GM21515 (cell line): ENCODE measurements at regions not wholly inside any gene's neighbourhood (a gene's known extent, or its start where the extent isn't known, plus 50 kb on each side); places are given as distances from the start of the nearest gene placed in this dataset.

Experiments used
- ATAC-seq: cut with Tn5 transposase; IDR thresholded peaks from one replicate; pipeline ENCODE4 v1.9.1; 2021; ENCODE audit not compliant: unreplicated experiment

DNA sequence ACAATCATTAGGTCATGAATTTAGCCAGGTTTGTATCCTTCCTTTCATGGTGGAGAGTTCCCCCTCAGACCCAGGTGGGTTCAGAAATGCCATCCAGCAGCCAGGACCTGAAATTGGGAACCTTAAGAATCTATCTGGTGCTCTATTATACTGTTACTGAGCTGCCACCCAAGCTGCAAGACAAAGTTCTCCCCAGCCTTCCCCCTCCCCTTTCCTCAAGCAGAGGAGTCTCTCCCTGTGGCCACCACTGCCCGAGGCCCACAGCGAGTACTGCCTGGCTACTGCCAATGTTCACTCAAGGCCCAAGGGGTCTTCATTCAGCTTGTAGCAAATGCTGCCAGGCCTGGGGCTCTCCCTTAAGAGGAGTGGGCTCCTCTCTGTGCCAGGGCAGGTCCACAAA, 133.8 kb downstream of the TMEM38B start:
- ATAC-seq, result no peak

DNA sequence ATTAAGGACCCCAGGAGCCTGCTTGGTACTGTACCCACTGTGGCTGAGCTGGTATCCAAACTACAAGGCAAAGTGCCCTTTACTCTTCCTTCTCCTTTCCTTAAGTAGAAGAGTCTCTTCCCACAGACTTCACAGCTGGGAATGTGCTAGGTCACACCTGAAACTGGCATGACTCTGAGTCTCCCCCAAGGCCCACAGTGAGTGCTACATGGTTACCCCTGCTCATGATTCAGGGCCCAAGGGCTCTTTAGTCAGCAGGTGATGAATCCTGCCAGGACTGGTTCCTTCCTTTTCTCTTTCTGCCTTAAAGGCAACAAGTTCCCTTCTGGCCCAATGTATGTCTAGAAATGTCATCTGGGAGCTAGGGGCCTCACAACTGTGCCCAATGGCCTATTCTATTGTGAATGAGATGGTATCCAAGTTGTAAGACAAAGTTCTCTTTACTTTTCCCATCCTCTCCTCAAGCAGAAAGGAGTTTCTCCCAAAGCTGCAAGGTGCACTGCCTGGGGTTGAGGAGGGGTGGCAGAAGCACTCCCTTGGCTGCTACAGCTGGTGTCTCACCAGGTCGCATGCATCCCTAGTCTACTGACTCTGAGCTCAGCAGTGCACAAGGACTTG, 134.4 kb downstream of the TMEM38B start:
- no peak for ATAC-seq

DNA sequence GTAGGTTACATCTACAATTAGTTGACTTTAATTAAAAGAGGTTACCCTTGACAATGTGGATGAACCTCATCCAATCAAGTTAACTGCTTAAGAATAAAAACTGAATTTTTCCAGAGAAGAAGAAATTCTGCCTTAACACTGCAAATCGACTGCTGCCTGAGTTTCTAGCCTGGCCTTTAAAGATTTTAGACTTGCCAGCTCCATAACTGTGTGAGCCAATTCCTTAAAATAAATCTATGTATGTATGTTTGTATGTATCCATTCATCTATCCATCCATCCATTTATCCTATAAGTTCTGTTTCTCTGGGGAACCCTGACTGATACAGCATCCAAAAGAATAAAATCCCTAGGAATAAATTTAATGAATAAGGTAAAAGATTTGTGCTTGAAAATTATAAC, 136.1 kb downstream of the TMEM38B start:
- no peak for ATAC-seq

DNA sequence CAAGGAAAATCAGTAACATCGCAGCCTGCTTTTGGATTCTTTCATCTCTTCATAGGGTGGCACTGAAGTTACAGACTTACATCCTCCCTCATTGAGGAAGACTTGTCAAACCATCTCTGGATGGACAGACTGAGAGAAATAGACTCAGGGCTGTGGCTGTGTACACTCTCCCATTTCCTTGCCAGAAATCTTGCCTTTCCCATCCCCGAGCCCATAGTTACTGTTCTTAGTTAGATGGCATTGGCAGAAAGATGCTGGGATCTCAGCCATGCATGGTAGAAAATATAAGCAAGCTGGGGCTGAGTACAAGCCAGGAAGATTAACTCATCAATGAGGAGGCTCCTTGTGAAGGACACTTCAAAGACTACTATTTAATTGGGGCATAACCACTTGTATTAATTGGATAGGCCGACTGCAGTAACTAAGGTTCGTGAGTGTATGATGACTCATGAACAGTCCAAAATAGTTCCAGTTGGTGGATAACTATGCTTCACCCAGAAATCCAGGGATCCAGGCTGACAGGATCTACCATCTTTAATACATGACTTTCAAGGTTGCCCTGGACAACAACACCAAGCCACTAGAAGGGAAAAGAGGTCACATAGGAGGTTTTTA, 137.9 kb downstream of the TMEM38B start:
- ATAC-seq, result no peak

DNA sequence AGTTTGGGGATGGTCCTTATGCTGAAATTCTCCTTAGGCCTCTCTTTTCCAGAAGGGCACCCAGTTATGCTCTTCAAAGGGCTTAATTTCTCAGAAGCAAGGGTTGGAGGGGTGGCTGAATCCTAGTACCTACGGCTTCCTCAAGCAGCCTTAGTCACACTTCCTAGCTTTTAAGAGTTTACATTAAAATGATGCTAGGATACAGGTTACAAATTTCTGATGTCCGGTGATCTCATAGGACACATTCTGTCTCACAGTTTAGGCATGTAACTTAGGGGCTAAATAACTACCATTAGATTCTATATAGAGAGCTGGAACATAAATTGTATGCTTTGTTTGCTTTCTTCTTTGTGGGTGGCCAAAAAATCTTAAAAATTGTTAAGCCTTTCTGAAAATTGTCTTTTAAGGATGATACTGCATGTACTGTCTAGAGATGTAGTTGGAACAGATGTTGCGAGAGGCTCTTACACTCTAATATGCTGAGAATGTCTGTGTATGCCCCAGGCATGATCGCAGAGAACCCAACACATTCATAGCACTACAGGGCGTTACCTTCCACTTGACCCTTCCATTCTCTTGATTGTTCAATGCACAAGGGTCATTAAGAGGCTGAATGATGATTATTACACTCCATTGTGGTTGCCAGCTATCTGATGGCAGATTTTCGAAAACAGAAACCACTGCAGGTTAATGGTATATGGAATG, 139.1 kb downstream of the TMEM38B start:
- no peak for ATAC-seq

DNA sequence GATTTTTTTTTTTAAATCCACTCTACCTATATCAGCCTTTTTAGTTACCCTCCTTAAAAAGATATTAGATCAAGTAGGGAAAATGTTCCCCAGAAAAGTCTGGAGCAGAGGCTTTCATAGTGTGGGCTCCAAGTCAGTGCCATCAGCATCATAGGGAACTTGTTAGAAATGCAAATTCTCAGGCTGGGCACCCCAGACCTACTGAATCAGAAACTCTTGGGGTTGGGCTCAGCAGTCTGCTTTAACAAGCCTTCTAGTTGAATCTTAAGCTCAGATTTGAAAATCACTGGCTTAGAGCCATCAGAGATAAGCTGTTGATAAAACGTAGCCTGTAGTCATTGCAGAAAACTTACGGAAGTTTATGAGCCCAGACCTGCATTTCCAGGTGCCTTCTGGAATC, 140.1 kb downstream of the TMEM38B start:
- no peak for ATAC-seq

DNA sequence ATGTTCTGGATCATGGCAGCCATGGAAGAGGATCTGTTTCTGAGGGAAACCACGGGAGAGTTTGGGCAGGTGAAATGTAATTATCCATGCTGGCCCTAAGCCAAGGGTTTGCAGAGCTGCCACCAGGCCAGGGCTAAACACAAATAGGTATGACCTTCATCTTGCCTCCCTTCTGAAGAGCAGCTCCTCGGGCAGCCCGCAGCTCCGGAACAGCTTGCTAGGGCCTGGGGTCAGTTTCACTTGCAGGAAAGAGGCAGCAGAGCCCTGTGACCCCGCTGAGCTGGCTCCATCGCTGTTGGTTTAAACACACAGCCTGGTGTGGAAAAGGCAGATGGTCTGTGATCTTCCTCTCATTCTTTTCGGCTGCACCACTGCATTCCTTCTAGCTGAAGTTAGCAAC, 141.4 kb downstream of the TMEM38B start:
- ATAC-seq, result no peak

DNA sequence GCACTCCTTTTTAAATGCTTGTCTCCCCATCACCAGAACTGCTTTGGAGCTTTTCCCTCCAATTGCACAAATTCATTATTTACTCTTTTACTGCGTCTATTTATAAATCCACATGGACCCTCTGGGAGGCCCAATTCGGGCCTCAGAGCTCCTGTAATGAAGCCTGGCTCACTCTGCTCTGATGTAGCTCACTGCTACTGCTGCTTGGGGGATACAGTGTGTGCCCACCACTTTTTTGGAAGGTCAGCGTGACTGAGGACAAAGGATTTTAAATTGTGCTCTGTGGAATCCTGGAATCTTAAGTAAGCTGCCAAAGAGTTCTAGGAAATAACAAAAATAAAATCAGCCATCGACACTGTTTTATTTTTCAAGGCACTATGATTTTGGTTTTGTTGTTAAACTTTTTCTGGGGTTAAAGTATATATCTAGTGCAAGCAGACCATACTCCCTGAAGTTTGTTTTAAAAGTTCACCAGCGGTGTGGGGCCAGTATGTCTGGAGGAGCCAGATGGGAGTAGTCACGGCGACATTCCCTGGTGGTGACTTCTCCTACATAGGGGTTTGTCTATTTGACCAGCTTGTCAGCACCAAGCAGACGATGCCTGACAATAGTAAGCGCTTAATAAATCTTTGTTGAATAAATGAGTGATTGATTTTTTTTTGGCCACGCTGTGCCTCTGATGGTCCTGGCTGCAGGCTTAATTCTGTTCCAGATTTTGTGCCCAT, 142.8 kb downstream of the TMEM38B start:
- ATAC-seq, result no peak

DNA sequence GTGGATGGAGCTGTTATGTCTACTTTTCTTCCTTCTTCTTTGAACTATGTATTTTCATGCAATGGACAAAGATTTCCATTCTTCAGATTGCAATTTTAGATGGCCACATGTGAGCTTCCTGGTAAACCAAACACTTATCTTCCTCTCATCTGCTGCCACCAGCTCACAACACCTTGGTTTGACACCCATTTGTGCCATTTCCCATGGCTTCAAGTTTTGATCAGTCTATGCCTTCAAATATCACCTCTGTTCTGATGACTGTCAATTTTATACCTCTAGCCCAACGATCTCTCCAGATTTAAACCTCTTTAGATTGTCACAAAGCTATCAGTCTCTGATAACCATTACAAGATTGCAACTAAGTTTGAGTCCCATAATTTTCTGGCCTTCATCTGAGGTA, 147.2 kb downstream of the TMEM38B start:
- ATAC-seq, result no peak

DNA sequence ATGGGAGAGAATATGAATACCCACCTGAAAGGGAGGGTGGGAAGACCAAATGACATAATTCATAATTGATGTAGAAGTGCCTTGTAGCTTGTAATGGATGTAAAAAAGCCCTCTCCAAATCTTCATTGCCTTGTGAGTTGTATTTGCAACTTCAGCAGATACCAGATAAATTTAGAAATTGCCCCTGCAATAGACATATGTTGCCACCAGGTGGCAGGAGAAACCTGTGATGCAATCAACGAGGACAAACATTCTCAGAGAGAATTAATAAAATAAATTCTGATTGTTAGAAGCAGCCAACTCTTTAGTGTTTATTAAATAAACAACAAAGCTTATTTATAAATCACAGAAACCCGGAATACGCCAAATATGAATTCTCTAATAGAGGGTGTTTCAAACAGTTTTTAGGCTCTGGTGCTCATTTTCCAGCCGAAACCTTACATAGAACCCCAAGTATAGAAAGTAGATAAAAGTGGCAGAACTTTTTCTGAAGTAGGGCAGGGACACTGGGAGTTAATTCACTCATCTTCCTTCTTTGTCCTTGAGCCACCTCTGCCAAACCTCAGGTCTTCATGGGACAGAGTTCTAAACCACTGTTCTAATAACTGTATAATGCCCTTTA, 147.8 kb downstream of the TMEM38B start:
- no peak for ATAC-seq

DNA sequence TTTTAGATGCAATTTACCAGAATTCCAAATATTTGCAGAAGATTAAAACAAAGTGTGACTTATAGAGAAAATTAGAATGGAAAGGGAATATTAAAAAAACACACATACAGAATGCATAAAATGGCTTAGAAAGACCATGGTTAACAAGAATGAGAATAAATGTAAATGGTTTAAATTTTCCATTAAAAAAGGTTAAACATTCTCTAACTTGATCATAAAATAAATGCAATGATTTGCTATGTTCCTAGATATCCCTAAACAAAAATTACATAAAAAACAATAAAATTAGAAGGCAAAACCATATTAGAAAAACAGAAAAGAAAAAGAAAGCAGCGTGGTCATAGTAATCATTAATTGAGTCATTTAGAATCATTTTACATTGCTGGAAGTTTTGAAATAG, 152.5 kb downstream of the TMEM38B start:
- ATAC-seq, result no peak

DNA sequence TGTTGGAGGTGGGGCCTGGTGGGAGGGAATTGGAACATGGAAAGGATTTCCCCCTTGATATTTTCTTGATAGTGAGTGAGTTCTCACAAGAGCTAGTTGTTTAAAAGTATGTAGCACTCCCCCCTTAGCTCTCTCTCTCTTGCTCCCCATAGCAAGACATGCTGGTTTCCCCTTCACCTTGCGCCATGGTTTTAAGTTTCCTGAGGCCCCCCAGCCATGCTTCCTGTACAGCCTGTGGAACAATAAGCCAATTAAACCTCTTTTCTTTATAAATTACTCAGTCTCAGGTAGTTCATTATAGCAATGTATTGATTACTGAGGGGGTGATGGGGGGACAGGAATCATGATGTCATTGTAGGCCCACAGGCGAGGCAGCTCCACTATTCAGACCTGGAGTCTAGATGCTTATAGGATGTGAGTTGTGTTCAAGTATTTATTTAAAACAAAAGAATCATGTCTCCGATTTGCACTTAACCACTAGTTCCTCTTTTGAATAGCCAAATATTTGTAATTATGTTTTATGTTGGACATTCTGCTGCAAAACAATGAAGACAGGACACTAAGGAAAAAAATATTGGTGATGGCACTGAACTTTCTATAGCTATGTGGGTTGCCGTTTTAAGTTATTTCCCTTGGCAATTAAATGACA, 156.6 kb downstream of the TMEM38B start:
- ATAC-seq, result no peak

DNA sequence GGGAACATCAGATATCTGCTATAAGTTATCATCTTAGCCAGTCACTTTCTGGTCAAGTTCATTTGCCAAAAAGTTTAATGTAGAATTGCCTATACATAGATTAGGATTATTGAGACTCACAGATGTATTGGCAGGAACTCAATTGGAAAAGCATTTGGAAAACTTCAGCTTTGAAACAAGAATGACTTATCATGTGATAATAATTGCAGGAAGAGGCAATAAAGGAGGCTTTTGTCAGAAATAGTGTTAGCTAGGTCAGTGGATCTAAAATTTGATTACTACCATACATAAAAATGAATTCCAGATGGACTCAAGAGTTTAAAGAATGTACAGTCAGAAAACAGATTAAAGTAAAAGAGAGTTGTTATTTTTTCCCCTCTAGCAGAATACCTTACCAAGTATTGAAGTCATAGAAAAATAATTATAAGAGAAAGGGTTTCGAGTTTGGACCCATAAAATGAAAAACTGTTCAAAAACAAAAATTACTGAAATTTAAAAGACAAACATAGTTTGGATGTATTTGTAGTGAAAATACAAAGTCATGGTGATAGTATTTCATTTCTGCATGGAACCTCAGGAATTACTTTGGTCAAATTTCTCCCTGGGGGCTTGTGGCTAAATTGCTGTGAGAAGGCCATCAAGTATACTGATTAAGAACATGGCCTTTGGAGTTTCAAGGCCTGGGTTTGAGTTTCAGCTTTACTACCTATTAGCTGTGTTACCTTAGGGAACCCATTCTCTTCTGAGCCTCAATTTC, 159.9 kb downstream of the TMEM38B start:
- no peak for ATAC-seq

DNA sequence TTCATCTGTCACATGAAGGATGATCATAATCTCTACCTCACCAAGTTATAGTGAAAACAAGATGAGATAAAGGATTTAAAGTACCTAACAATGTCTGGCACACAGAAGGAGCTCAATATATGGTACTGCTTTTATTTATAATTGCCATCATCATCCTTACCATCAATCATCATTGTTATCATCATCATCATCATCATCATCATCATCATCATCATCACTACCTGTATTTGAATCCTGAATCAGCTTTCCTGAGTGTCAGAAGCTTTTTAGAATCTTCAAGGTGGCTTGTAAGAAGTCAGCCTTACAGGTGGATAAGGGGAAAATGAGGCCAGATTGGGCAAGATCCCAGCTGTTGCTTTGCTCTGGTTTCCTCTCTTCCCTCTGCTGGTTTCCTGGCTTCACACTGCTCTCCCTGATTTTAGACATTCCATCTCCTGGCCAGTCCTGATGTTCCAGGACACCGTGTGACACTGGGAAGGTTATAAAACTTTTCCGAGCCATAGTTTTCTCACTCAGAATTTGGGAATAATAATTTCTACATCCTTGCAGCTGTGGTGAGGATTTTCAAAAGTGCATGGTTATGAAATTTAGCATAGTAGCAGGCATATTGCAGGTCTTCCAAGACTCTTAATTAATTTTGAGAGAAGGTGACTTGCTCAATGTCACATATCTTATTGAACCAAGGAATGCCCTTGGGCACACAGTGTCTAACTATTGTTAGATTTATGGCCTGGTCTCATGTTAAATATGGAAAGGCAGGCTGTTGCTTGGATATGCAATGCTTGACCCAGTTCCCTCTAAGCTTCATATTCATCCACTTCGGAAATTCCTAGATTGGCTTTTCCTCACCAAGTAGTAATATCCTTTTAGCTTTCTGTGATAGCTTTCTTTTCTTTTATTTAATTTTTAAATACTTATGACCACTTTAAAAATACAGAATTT, 160.7 kb downstream of the TMEM38B start:
- no peak for ATAC-seq

DNA sequence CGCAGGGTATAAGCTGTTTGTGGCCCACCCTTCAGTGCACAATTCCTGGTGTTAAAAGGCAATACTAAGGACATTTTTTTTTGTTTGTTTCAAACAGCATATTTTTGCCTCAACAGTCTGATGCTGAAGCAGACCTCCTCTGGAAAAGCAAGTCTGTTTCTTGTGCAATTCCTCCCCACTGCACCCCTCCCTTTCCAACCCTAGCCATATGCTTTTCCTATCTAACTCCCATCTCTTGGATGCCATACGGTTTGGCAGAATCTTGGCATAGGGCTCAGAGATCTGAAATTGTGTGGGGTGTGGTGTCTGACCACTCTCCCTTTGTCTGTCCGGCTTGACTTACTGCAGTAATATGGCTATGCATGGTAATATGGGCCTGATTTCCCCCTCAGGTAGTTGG, 161.6 kb downstream of the TMEM38B start:
- no peak for ATAC-seq

DNA sequence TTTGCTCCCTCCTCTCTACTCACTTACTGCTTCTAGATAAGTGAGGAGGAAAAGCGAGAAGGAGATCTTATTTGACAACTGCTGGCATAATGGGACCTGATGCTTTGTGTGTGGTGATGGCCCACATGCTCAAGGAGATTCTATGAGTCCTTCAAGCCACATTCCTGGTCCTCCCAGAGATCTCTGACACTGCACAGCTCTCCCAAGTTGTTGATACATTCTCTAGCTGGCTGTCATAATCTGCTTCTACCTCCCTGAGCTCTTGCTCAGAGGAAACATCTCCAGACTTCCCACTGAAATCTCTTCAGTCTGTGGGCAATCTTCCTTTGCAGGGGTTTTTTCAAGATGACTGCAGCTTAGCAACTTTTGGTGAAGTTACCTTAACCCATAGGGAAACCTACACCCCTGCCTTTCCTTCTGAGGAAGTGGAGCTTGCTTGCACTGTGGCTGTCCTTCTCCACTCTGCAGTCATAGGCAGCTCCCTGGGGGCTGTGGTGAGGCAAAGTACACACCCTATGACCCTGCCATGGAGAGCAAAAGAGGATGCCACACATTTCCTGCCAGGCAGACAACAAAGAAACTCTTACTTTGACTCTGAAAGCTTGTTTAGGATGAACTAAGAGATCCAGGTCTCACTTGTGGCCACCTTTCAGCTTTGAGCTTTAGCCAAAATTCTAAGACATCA, 163.8 kb downstream of the TMEM38B start:
- ATAC-seq, result no peak

DNA sequence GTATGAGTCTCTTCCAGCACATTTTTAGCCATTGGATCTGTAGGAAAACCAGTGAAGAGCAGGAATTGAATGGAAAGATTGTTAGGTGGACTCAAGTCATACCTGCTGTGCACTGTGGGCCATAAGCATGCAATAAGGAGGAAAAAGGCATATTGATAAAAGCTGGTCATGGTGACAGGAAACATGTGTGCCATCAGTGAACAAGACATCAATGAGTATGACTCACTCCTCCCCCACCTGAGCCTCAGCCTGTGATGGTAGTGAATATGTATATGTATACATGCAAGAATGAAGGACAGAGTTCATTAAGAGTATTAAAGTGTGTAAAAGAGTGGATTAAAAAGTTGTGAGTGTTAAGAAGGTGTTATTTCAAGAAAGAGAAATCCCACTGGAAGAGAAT, 164.5 kb downstream of the TMEM38B start:
- ATAC-seq, result no peak

DNA sequence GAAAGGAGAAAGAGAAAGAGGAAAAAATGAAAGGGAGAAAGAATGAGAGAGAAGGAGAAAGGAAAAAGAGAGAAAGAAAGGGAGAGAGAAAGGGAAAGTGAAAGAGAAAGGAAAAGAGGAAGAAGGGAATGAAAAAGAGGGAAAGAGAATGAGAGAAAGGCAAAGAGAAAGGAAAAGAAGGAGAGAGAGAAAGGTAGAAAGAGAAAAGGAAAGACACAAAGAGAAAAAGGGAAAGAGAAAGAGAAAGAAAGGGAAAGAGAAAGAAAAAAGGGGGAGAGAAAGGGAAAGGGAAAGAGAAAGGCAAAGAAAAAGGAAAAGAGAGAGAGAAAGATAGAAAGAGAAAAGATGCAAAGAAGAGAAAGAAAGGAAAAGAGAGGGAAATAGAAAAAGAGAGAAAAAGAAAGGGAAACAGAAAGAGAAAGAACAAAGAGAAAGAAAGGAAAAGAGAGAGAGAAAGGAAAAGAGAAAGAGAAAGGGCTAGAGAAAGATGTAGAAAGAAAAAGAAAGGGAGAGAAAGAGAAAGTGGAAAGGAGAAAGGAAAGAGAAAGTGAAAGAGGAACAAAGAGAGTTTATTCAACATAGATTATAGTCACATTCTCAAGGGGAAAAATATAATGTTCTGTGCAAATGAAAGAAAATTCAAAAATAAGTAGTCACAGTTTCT, 165.2 kb downstream of the TMEM38B start:
- no peak for ATAC-seq
